ENCODE measurements at regions not wholly inside any gene's neighbourhood (a gene's known extent, or its start where the extent isn't known, plus 50 kb on each side); places are given as distances from the start of the nearest gene placed in this dataset.
"Not testable (repeated sequence)": the region's sequence is repeated elsewhere in the genome, so short reads cannot be mapped to it uniquely, and the experiment has no call there.

- no peaks in the 10 kb centered on the region for H3K27me3 ChIP-seq (ENCODE audit: control insufficient read depth, insufficient read depth, low read length)
- TF ChIP-seq, protein P1, sequence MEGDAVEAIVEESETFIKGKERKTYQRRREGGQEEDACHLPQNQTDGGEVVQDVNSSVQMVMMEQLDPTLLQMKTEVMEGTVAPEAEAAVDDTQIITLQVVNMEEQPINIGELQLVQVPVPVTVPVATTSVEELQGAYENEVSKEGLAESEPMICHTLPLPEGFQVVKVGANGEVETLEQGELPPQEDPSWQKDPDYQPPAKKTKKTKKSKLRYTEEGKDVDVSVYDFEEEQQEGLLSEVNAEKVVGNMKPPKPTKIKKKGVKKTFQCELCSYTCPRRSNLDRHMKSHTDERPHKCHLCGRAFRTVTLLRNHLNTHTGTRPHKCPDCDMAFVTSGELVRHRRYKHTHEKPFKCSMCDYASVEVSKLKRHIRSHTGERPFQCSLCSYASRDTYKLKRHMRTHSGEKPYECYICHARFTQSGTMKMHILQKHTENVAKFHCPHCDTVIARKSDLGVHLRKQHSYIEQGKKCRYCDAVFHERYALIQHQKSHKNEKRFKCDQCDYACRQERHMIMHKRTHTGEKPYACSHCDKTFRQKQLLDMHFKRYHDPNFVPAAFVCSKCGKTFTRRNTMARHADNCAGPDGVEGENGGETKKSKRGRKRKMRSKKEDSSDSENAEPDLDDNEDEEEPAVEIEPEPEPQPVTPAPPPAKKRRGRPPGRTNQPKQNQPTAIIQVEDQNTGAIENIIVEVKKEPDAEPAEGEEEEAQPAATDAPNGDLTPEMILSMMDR (IDR thresholded peaks at IDR 0.05; ENCODE audit: low read depth, low read length) = no peak
- no peak for DNase-seq (ENCODE audit: low read depth, low spot score)
- CTCF ChIA-PET = no interaction called here
- no peak overlapping the region for H3K4me3 ChIP-seq (ENCODE audit: low read depth, low read length)
- H3K9me3 ChIP-seq (ENCODE audit: control insufficient read depth, insufficient read depth, low read length) = no peaks in the 10 kb centered on the region
- H3K27ac ChIP-seq (ENCODE audit: low read depth, low read length) = no peak overlapping the region
- POLR2A ChIA-PET = no interaction called here
Observed at GRCh38 chr18:51255693-51256092, 58.2 kb upstream of the MEX3C start.

GRCh38 chr18:51257150-51257549 lies 59.7 kb upstream of the MEX3C start:
- ChIA-PET POLR2A (no interaction called here), CTCF (no interaction called here)
- DNase-seq (ENCODE audit: low read depth, low spot score) = no peak
- Histone ChIP-seq H3K4me3 (ENCODE audit: low read depth, low read length) (no peak overlapping the region), H3K27ac (ENCODE audit: low read depth, low read length) (no peak overlapping the region), H3K27me3 (ENCODE audit: control insufficient read depth, insufficient read depth, low read length) (no peaks in the 10 kb centered on the region), H3K9me3 (ENCODE audit: control insufficient read depth, insufficient read depth, low read length) (no peaks in the 10 kb centered on the region)
- TF ChIP-seq, protein P1 (IDR thresholded peaks at IDR 0.05; ENCODE audit: low read depth, low read length) = no peak

- H3K27me3 ChIP-seq (ENCODE audit: control insufficient read depth, insufficient read depth, low read length) = no peaks in the 10 kb centered on the region
- POLR2A ChIA-PET = no interaction called here
- H3K4me3 ChIP-seq (ENCODE audit: low read depth, low read length) = no peak overlapping the region
- TF ChIP-seq, protein P1 (IDR thresholded peaks at IDR 0.05; ENCODE audit: low read depth, low read length) = no peak
- CTCF ChIA-PET = no interaction called here
- no peaks in the 10 kb centered on the region for H3K9me3 ChIP-seq (ENCODE audit: control insufficient read depth, insufficient read depth, low read length)
- no peak overlapping the region for H3K27ac ChIP-seq (ENCODE audit: low read depth, low read length)
- DNase-seq (ENCODE audit: low read depth, low spot score) = no peak
Observed at GRCh38 chr18:51260118-51260517, 62.6 kb upstream of the MEX3C start.

GRCh38 chr18:51266077-51266476 lies 68.6 kb upstream of the MEX3C start:
- H3K9me3 ChIP-seq (ENCODE audit: control insufficient read depth, insufficient read depth, low read length); POLR2A ChIA-PET; H3K27ac ChIP-seq (ENCODE audit: low read depth, low read length); H3K4me3 ChIP-seq (ENCODE audit: low read depth, low read length); DNase-seq (ENCODE audit: low read depth, low spot score); H3K27me3 ChIP-seq (ENCODE audit: control insufficient read depth, insufficient read depth, low read length): not testable (repeated sequence)
- CTCF ChIA-PET = interaction anchor here (0.5 kb wide), 1 partner anchor 53 kb away, joined by 4 read pairs; no protein-coding TSS in a partner anchor

DNA sequence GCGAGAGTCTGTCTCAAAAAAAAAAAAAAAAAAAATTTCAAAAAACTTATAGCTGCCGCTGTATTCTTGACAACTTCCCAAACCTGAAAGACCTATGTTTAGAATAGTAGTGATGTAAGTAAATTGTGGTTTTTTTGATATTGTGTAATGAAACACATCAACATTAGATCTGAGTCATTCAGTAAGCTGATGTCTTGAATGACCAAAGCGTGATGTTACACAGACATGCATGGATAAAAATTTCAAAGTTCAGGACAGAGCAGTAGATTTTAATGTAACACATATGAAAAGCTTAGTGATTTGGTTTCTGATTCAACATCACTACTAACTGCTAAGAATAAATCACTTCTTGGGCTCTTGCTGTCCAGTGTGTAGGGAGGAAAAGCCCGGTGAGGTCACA lies 69.3 kb upstream of the MEX3C start:
- TF ChIP-seq, protein P1 (IDR thresholded peaks at IDR 0.05; ENCODE audit: low read depth, low read length) = no peak
- no peak overlapping the region for H3K27ac ChIP-seq (ENCODE audit: low read depth, low read length)
- H3K9me3 ChIP-seq (ENCODE audit: control insufficient read depth, insufficient read depth, low read length) = no peaks in the 10 kb centered on the region
- DNase-seq (ENCODE audit: low read depth, low spot score) = no peak
- H3K4me3 ChIP-seq (ENCODE audit: low read depth, low read length) = no peak overlapping the region
- H3K27me3 ChIP-seq (ENCODE audit: control insufficient read depth, insufficient read depth, low read length) = no peaks in the 10 kb centered on the region
- ChIA-PET POLR2A (interaction anchor here (0.7 kb wide), 1 partner anchor 13 kb away, joined by 5 read pairs; no protein-coding TSS in a partner anchor), CTCF (interaction anchor here (0.5 to 0.6 kb wide), 2 partner anchors 52 to 471 kb away, joined by 4 to 6 read pairs; no protein-coding TSS in a partner anchor)

GRCh38 chr18:51273437-51273836 lies 76.0 kb upstream of the MEX3C start:
- ChIA-PET CTCF (no interaction called here), POLR2A (no interaction called here)
- no peak for DNase-seq (ENCODE audit: low read depth, low spot score)
- no peak overlapping the region for H3K27ac ChIP-seq (ENCODE audit: low read depth, low read length)
- TF ChIP-seq, protein P1 (IDR thresholded peaks at IDR 0.05; ENCODE audit: low read depth, low read length) = no peak
- no peaks in the 10 kb centered on the region for H3K27me3 ChIP-seq (ENCODE audit: control insufficient read depth, insufficient read depth, low read length)
- H3K4me3 ChIP-seq (ENCODE audit: low read depth, low read length) = no peak overlapping the region
- no peaks in the 10 kb centered on the region for H3K9me3 ChIP-seq (ENCODE audit: control insufficient read depth, insufficient read depth, low read length)

All from AG04450 (cell line).